ENCODE measurements at regions not wholly inside any gene's neighbourhood (a gene's known extent, or its start where the extent isn't known, plus 50 kb on each side); places are given as distances from the start of the nearest gene placed in this dataset.

DNA sequence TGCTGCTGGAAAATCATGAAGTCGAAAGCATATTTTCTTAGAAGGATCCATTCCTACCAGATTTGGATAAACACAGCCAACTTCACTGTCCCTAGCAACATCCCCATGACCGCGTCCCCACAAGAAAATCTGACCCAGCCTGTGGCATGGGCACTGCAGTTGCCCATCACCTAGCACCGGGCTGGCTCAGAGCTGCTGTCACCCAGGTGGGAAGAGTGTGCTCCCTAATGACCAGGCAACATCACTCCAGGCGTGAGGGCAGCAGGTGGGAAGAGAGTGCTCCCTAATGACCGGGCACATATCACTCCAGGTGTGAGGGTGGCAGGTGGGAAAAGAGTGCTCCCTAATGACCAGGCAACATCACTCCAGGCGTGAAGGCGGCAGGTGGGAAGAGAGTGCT is 238.0 kb downstream of the TBXT start:
- TF ChIP-seq ARID2 (CRISPR knock-in tag; IDR thresholded peaks at IDR 0.05; ENCODE audit: borderline replicate concordance) (no peak), FOXC1 (CRISPR knock-in tag; IDR thresholded peaks at IDR 0.05; ENCODE audit: borderline replicate concordance) (no peak), TARDBP (CRISPR knock-in tag; IDR thresholded peaks at IDR 0.05) (no peak), ZNF749 (CRISPR knock-in tag; IDR thresholded peaks at IDR 0.05; ENCODE audit: borderline replicate concordance) (no peak), CEBPB (IDR thresholded peaks at IDR 0.05; ENCODE audit: borderline replicate concordance, low read depth, low read length) (no peak), POLR2A (IDR thresholded peaks at IDR 0.05; ENCODE audit: insufficient read depth in 1 of 2, low read depth in 2 of 2, low read length in 2 of 2) (no peak), ZNF557 (CRISPR knock-in tag; IDR thresholded peaks at IDR 0.05) (no peak), EZH2 (conservative IDR thresholded peaks at IDR 0.05; ENCODE audit: low read depth, low read length) (no peak)
- TF ChIP-seq, protein P1, sequence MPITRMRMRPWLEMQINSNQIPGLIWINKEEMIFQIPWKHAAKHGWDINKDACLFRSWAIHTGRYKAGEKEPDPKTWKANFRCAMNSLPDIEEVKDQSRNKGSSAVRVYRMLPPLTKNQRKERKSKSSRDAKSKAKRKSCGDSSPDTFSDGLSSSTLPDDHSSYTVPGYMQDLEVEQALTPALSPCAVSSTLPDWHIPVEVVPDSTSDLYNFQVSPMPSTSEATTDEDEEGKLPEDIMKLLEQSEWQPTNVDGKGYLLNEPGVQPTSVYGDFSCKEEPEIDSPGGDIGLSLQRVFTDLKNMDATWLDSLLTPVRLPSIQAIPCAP (CRISPR knock-in tag; IDR thresholded peaks at IDR 0.05; ENCODE audit: low read depth) = no peak
- TF ChIP-seq, protein P2, sequence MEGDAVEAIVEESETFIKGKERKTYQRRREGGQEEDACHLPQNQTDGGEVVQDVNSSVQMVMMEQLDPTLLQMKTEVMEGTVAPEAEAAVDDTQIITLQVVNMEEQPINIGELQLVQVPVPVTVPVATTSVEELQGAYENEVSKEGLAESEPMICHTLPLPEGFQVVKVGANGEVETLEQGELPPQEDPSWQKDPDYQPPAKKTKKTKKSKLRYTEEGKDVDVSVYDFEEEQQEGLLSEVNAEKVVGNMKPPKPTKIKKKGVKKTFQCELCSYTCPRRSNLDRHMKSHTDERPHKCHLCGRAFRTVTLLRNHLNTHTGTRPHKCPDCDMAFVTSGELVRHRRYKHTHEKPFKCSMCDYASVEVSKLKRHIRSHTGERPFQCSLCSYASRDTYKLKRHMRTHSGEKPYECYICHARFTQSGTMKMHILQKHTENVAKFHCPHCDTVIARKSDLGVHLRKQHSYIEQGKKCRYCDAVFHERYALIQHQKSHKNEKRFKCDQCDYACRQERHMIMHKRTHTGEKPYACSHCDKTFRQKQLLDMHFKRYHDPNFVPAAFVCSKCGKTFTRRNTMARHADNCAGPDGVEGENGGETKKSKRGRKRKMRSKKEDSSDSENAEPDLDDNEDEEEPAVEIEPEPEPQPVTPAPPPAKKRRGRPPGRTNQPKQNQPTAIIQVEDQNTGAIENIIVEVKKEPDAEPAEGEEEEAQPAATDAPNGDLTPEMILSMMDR (CRISPR knock-in tag; IDR thresholded peaks at IDR 0.05) = no peak
